HEK293 (cell line): ENCODE measurements at regions not wholly inside any gene's neighbourhood (a gene's known extent, or its start where the extent isn't known, plus 50 kb on each side); places are given as distances from the start of the nearest gene placed in this dataset.

Experiments
- CTCF ChIA-PET: fragments of 350-600 bp; formaldehyde crosslinking; extraction: SDS; loops from one replicate; lab custom pipeline; 2021; ENCODE audit warnings: antibody characterized with exemption; lab: Yijun Ruan, JAX
- POLR2A ChIA-PET: fragments of 300-600 bp; formaldehyde crosslinking; extraction: SDS; loops from one replicate; lab custom pipeline; 2020; ENCODE audit warnings: antibody characterized with exemption, inconsistent platforms; lab: Yijun Ruan, JAX
- H3K27ac ChIP-seq: fragments of 200-500 bp; sonication (Bioruptor generic); 2 replicates; pipeline ENCODE4 v1.5.1; 2014; ENCODE audit warnings: low read depth, low read length, control low read depth, inconsistent platforms; ENCODE audit errors: extremely low read depth
- H3K36me3 ChIP-seq, 2 experiments: fragments of 200-500 bp in 1 of 2; sonication (Bioruptor generic) in 1 of 2; 1 replicate in 1 of 2; 2 replicates in 1 of 2; pipeline ENCODE4 v1.5.1; 2014 to 2017; ENCODE audit warnings: inconsistent platforms in 2 of 2, low read length in 2 of 2; ENCODE audit not compliant: control insufficient read depth in 2 of 2, insufficient read depth in 1 of 2
- H3K4me1 ChIP-seq: fragments of 200-500 bp; sonication (Bioruptor generic); 2 replicates; pipeline ENCODE4 v1.5.1; 2014; ENCODE audit warnings: mild to moderate bottlenecking, low read length, inconsistent platforms; ENCODE audit not compliant: control insufficient read depth, insufficient read depth
- H3K4me3 ChIP-seq: 2 replicates; pipeline ENCODE4 v1.5.1; 2011; ENCODE audit warnings: low read depth, mild to moderate bottlenecking, control low read depth, low read length, moderate library complexity
- H3K9me3 ChIP-seq: fragments of 200-500 bp; sonication (Bioruptor generic); 2 replicates; pipeline ENCODE4 v1.5.1; 2014; ENCODE audit warnings: low read depth, low read length, inconsistent platforms; ENCODE audit not compliant: control insufficient read depth, insufficient read depth
- HIC1 ChIP-seq: fragments of 450-650 bp; formaldehyde crosslinking; IDR thresholded peaks from 2 replicates; pipeline ENCODE4 v1.5.1; 2016; ENCODE audit warnings: missing biosample characterization, missing genetic modification characterization
- KLF7 ChIP-seq: fragments of 450-650 bp; formaldehyde crosslinking; IDR thresholded peaks from 2 replicates; pipeline ENCODE4 v1.5.1; 2016; ENCODE audit warnings: missing biosample characterization, missing genetic modification characterization, borderline replicate concordance
- ZBTB8A ChIP-seq: fragments of 450-650 bp; formaldehyde crosslinking; IDR thresholded peaks from 2 replicates; pipeline ENCODE4 v1.5.1; 2016; ENCODE audit warnings: missing biosample characterization, missing genetic modification characterization
- ZEB2 ChIP-seq: fragments of 450-650 bp; formaldehyde crosslinking; IDR thresholded peaks from 2 replicates; pipeline ENCODE4 v1.5.1; 2016; ENCODE audit warnings: missing biosample characterization, missing genetic modification characterization
- ZNF223 ChIP-seq: fragments of 450-650 bp; formaldehyde crosslinking; IDR thresholded peaks from 2 replicates; pipeline ENCODE4 v1.5.1; 2016; ENCODE audit warnings: missing biosample characterization, missing genetic modification characterization
- ZNF501 ChIP-seq: fragments of 450-650 bp; formaldehyde crosslinking; IDR thresholded peaks from 2 replicates; pipeline ENCODE4 v1.5.1; 2016; ENCODE audit warnings: missing biosample characterization, missing genetic modification characterization
- ZNF510 ChIP-seq: fragments of 450-650 bp; formaldehyde crosslinking; IDR thresholded peaks from 2 replicates; pipeline ENCODE4 v1.5.1; 2018; ENCODE audit warnings: mild to moderate bottlenecking, missing genetic modification characterization, missing biosample characterization; ENCODE audit not compliant: insufficient replicate concordance
- ZNF596 ChIP-seq: fragments of 450-650 bp; IDR thresholded peaks from 2 replicates; pipeline ENCODE4 v1.5.0; 2018; ENCODE audit warnings: missing biosample characterization, mild to moderate bottlenecking, missing genetic modification characterization, moderate library complexity
- TF ChIP-seq, protein P1 (sequence below): fragments of 450-650 bp; formaldehyde crosslinking; IDR thresholded peaks from 2 replicates; pipeline ENCODE4 v1.5.1; 2017; ENCODE audit warnings: missing biosample characterization, missing genetic modification characterization
- TF ChIP-seq, protein P2 (sequence below): fragments of 450-650 bp; formaldehyde crosslinking; IDR thresholded peaks from 2 replicates; pipeline ENCODE4 v1.5.1; 2016; ENCODE audit warnings: missing biosample characterization, missing genetic modification characterization
- TF ChIP-seq, protein P3 (sequence below): fragments of 450-650 bp; formaldehyde crosslinking; IDR thresholded peaks from 2 replicates; pipeline ENCODE4 v1.5.1; 2016; ENCODE audit warnings: missing biosample characterization, missing genetic modification characterization
- TF ChIP-seq, protein P4 (sequence below): fragments of 450-650 bp; formaldehyde crosslinking; IDR thresholded peaks from 2 replicates; pipeline ENCODE4 v1.5.1; 2016; ENCODE audit warnings: missing biosample characterization, missing genetic modification characterization, borderline replicate concordance
- TF ChIP-seq, protein P5 (sequence below): fragments of 450-650 bp; formaldehyde crosslinking; IDR thresholded peaks from 2 replicates; pipeline ENCODE4 v1.5.1; 2016; ENCODE audit warnings: missing biosample characterization, missing genetic modification characterization, borderline replicate concordance

DNA sequence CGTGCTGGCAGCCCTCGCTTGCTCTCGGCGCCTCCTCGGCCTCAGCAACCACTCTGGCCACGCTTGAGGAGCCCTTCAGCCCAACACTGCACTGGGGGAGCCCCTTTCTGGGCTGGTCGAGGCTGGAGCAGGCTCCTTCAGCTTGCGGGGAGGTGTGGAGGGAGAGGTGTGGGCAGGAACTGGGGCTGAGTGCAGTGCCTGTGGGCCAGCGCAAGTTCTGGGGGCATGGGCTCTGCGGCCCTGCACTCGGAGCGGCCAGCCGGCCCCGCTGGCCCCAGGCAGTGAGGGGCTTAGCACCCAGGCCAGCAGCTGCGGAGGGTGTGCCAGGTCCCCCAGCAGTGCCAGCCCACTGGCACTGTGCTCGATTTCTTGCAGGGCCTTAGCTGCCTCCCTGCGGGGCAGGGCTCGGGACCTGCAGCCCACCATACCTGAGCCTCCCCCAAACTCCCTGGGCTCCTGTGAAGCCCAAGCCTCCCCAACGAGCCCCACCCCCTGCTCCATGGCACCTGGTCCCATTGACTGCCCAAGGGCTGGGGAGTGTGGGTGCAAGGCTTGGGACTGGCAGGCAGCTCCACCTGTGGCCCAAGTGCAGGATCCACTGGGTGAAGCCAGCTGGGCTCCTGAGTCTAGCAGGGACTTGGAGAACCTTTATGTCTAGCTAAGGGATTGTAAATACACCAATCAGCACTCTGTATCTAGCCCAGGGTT is 556.8 kb downstream of the GABRG1 start:
- H3K9me3 ChIP-seq = no peaks in the 10 kb centered on the region
- CTCF ChIA-PET = no interaction called here
- POLR2A ChIA-PET = no interaction called here

GRCh38 chr4:45554423-45554822 is 569.4 kb downstream of the GABRG1 start:
- Histone ChIP-seq H3K27ac (no peak overlapping the region), H3K4me1 (no peaks in the 10 kb centered on the region), H3K36me3 (no peaks in the 10 kb centered on the region), H3K9me3 (no peaks in the 10 kb centered on the region), H3K4me3 (no peak overlapping the region)
- ChIA-PET CTCF (no interaction called here), POLR2A (no interaction called here)
- TF ChIP-seq HIC1 (tag by site-specific recombination) = no peak
- TF ChIP-seq, protein P1, sequence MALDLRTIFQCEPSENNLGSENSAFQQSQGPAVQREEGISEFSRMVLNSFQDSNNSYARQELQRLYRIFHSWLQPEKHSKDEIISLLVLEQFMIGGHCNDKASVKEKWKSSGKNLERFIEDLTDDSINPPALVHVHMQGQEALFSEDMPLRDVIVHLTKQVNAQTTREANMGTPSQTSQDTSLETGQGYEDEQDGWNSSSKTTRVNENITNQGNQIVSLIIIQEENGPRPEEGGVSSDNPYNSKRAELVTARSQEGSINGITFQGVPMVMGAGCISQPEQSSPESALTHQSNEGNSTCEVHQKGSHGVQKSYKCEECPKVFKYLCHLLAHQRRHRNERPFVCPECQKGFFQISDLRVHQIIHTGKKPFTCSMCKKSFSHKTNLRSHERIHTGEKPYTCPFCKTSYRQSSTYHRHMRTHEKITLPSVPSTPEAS (tag by site-specific recombination) = no peak
- TF ChIP-seq ZEB2 (tag by site-specific recombination) = no peak
- TF ChIP-seq, protein P2, sequence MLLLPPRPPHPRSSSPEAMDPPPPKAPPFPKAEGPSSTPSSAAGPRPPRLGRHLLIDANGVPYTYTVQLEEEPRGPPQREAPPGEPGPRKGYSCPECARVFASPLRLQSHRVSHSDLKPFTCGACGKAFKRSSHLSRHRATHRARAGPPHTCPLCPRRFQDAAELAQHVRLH (tag by site-specific recombination) = no peak
- no peak for TF ChIP-seq ZNF501 (tag by site-specific recombination)
- no peak for TF ChIP-seq ZBTB8A (tag by site-specific recombination)
- no peak for TF ChIP-seq ZNF223 (tag by site-specific recombination)
- TF ChIP-seq, protein P3, sequence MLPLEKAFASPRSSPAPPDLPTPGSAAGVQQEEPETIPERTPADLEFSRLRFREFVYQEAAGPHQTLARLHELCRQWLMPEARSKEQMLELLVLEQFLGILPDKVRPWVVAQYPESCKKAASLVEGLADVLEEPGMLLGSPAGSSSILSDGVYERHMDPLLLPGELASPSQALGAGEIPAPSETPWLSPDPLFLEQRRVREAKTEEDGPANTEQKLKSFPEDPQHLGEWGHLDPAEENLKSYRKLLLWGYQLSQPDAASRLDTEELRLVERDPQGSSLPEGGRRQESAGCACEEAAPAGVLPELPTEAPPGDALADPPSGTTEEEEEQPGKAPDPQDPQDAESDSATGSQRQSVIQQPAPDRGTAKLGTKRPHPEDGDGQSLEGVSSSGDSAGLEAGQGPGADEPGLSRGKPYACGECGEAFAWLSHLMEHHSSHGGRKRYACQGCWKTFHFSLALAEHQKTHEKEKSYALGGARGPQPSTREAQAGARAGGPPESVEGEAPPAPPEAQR (tag by site-specific recombination) = no peak

More for the DNA sequence above, 556.8 kb downstream of the GABRG1 start:
- TF ChIP-seq, protein P4, sequence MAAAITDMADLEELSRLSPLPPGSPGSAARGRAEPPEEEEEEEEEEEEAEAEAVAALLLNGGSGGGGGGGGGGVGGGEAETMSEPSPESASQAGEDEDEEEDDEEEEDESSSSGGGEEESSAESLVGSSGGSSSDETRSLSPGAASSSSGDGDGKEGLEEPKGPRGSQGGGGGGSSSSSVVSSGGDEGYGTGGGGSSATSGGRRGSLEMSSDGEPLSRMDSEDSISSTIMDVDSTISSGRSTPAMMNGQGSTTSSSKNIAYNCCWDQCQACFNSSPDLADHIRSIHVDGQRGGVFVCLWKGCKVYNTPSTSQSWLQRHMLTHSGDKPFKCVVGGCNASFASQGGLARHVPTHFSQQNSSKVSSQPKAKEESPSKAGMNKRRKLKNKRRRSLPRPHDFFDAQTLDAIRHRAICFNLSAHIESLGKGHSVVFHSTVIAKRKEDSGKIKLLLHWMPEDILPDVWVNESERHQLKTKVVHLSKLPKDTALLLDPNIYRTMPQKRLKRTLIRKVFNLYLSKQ (tag by site-specific recombination) = no peak
- TF ChIP-seq ZNF596 (tag by site-specific recombination) (no peak), ZNF510 (tag by site-specific recombination) (no peak), KLF7 (tag by site-specific recombination) (no peak)
- TF ChIP-seq, protein P5, sequence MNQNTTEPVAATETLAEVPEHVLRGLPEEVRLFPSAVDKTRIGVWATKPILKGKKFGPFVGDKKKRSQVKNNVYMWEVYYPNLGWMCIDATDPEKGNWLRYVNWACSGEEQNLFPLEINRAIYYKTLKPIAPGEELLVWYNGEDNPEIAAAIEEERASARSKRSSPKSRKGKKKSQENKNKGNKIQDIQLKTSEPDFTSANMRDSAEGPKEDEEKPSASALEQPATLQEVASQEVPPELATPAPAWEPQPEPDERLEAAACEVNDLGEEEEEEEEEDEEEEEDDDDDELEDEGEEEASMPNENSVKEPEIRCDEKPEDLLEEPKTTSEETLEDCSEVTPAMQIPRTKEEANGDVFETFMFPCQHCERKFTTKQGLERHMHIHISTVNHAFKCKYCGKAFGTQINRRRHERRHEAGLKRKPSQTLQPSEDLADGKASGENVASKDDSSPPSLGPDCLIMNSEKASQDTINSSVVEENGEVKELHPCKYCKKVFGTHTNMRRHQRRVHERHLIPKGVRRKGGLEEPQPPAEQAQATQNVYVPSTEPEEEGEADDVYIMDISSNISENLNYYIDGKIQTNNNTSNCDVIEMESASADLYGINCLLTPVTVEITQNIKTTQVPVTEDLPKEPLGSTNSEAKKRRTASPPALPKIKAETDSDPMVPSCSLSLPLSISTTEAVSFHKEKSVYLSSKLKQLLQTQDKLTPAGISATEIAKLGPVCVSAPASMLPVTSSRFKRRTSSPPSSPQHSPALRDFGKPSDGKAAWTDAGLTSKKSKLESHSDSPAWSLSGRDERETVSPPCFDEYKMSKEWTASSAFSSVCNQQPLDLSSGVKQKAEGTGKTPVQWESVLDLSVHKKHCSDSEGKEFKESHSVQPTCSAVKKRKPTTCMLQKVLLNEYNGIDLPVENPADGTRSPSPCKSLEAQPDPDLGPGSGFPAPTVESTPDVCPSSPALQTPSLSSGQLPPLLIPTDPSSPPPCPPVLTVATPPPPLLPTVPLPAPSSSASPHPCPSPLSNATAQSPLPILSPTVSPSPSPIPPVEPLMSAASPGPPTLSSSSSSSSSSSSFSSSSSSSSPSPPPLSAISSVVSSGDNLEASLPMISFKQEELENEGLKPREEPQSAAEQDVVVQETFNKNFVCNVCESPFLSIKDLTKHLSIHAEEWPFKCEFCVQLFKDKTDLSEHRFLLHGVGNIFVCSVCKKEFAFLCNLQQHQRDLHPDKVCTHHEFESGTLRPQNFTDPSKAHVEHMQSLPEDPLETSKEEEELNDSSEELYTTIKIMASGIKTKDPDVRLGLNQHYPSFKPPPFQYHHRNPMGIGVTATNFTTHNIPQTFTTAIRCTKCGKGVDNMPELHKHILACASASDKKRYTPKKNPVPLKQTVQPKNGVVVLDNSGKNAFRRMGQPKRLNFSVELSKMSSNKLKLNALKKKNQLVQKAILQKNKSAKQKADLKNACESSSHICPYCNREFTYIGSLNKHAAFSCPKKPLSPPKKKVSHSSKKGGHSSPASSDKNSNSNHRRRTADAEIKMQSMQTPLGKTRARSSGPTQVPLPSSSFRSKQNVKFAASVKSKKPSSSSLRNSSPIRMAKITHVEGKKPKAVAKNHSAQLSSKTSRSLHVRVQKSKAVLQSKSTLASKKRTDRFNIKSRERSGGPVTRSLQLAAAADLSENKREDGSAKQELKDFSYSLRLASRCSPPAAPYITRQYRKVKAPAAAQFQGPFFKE (tag by site-specific recombination) = no peak
- TF ChIP-seq, protein P1 (tag by site-specific recombination) = no peak
- TF ChIP-seq, protein P3 (tag by site-specific recombination) = no peak
- no peak overlapping the region for H3K4me3 ChIP-seq
- H3K4me1 ChIP-seq = no peaks in the 10 kb centered on the region
- H3K36me3 ChIP-seq = no peaks in the 10 kb centered on the region
- H3K27ac ChIP-seq = no peak overlapping the region
